ENCODE measurements at regions not wholly inside any gene's neighbourhood (a gene's known extent, or its start where the extent isn't known, plus 50 kb on each side); places are given as distances from the start of the nearest gene placed in this dataset.
"Not testable (repeated sequence)": the region's sequence is repeated elsewhere in the genome, so short reads cannot be mapped to it uniquely, and the experiment has no call there.

DNA sequence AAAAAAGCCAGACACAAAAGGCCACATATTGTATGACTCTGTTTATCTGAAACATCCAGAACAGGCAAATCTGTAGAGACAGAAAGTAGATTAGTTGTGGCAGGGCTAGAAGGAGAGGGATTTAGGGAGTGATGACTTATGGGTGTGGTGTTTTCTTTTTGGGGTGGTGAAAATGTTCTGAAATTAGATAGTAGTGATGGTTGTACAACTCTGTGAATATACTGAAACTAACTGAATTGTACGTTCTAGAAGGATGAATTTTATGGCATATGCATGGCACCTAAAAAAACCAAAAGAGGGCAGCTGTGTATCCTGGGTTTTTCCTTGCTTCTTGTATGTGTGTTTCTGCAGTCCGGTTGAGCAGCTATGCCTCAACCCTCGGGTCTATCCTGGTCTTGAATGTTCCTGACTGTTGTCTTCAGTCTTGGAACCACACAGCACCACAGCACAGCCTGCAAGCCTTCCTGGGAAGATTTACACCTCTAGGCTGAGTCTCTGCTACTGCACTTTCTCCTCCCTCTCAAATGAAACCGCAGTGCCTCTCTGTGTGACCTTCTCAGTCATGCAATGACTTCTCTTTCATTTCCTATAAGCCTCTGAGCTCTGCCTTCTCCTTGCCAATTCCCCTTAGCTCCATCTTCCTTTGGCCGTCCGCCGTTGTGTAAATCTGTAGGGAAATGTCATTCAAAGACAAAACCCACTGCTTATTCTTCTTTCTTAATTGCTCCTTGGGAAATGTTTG, 269.1 kb upstream of the PLGLB1 start:
- H3K36me3 Mint-ChIP-seq; H3K4me3 Mint-ChIP-seq; H3K4me1 Mint-ChIP-seq; DNase-seq (ENCODE audit: low spot score in 2 of 2, unreplicated experiment in 2 of 2); H3K27ac Mint-ChIP-seq; H3K9me3 Mint-ChIP-seq; H3K27me3 Mint-ChIP-seq (ENCODE audit: low read depth): not testable (repeated sequence)

DNA sequence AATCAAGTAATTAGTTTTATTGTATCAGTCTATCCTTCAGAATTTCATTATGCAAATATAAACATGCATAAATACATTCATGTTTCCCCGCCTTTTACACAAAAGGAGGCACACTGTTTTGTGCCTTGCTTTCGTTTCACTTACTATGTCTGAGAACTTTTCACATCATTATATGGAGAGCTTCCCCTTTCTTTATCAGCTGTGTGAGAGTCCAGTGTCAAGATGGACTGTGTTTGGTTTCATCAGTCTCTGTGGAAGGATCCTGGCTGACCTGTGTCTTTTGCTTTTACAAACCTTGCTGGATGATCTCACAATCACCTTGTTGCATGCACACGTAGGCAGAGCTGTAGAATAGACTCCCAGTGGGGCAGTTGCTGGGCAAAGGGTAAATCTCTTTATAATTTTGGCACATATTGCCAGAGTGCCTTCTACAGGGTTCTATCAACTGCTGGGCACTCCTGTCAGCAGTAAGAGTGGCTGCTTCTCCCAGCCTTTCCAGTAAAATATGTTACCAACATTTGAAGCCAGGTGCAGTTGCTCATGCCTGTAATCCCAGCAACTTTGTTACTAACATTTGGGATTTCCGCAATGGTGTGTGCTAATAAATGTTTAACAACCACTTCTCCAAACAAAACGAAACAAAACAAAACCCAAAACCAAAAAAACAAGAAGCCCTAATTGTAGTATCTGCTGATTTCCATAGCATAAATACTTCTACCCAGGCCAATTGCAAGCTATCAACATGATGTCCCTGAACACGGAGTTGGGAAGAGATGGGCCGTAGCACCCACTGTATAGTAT, 270.0 kb upstream of the PLGLB1 start:
- H3K27me3 Mint-ChIP-seq (ENCODE audit: low read depth); H3K4me1 Mint-ChIP-seq; DNase-seq (ENCODE audit: low spot score in 2 of 2, unreplicated experiment in 2 of 2); H3K36me3 Mint-ChIP-seq; H3K9me3 Mint-ChIP-seq; H3K27ac Mint-ChIP-seq; H3K4me3 Mint-ChIP-seq: not testable (repeated sequence)

DNA sequence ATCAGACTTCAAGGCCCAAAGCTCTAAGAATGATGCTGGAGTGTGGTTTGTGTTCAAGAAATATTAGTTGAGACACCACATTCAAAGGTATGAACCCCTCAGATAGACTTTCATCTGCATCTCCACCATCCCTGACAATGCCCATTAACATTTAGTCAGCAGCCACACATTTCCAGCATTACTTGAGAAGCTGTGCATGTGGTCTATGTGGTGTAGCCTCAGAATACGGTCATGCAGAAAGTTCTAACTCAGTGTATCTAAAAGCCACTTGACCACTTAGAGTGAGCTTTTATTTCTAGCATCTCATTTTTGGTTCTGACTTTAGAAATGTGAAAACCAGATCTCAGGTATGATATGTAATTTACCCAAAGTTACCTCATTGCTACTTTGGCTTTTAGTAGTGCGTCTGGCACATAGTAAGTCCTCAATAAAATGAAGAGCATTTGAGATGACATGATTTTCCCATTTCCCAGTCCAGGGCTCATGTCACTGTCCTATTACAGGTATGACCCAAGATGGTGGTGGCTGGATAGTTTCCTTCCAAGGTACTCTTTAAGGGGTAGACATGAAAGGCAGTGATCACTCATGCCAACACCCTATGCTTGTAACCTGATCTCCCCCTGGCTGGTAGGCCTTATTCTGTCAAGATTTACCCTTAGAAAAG, 272.4 kb upstream of the PLGLB1 start:
- not testable (repeated sequence) for H3K4me1 Mint-ChIP-seq; H3K4me3 Mint-ChIP-seq; H3K9me3 Mint-ChIP-seq; H3K27ac Mint-ChIP-seq; H3K27me3 Mint-ChIP-seq (ENCODE audit: low read depth); H3K36me3 Mint-ChIP-seq; DNase-seq (ENCODE audit: low spot score in 2 of 2, unreplicated experiment in 2 of 2)

DNA sequence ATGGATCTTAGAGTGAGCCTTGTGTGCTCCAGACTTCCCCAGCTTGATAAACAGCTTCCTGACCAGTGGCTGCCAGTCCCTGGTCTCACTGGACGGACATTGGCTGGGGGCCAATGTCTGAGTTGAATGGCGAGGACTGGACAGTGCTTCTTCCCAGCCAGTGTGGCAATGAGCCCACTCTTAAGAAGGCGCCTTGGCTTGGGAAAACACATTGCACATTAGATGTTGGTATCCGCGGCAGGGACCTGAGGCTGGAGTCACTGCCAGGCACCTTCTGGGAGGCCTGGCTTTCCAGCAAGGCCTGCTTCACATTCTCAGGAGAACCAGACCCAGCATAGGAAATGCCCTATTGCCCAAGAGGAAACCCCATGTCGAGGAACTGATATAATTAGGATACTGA, 273.5 kb upstream of the PLGLB1 start:
- H3K9me3 Mint-ChIP-seq; DNase-seq (ENCODE audit: low spot score in 2 of 2, unreplicated experiment in 2 of 2); H3K36me3 Mint-ChIP-seq; H3K4me3 Mint-ChIP-seq; H3K27ac Mint-ChIP-seq; H3K4me1 Mint-ChIP-seq; H3K27me3 Mint-ChIP-seq (ENCODE audit: low read depth): not testable (repeated sequence)

DNA sequence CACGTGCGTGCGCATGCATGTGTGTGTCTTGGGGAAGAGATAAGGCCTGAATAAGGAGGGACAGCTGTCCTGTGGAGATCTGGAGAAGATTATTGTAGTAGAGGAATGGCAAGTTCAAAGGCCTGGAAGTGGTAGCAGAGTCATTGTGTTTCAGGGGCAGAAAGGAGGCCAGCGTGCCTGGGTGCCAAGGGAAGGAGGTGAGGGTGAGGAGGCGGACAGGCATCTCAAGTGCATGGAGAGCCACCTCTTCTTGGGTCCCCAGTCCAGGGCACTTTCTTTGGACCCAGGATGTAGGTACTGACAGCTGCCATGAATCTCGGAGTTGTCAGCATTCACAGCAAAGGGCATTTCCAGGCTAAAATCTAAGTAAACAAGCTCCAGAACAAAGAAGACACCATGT, 279.7 kb upstream of the PLGLB1 start:
- H3K27me3 Mint-ChIP-seq (ENCODE audit: low read depth); H3K27ac Mint-ChIP-seq; H3K4me1 Mint-ChIP-seq; DNase-seq (ENCODE audit: low spot score in 2 of 2, unreplicated experiment in 2 of 2); H3K9me3 Mint-ChIP-seq; H3K36me3 Mint-ChIP-seq; H3K4me3 Mint-ChIP-seq: not testable (repeated sequence)

DNA sequence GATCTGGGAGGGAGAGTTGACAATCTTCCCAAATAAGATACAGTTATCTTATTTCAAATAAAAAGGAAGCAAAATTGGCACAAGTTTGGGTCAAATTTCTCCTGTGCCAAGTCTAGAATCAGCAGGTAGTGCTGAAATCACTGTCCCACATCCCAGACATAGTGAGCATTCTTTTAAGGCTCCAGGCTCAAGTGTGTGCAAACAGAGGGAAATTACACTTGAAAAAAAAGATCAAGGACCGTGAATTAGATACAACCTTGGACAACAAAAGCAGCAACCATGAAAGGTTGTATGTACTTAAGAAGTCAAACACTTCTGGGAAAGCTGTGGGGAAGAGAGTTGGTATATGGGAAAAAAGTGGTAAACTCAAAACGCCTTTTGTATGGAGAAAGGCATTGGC, 280.2 kb upstream of the PLGLB1 start:
- not testable (repeated sequence) for DNase-seq (ENCODE audit: low spot score in 2 of 2, unreplicated experiment in 2 of 2); H3K4me3 Mint-ChIP-seq; H3K9me3 Mint-ChIP-seq; H3K27ac Mint-ChIP-seq; H3K36me3 Mint-ChIP-seq; H3K27me3 Mint-ChIP-seq (ENCODE audit: low read depth); H3K4me1 Mint-ChIP-seq

DNA sequence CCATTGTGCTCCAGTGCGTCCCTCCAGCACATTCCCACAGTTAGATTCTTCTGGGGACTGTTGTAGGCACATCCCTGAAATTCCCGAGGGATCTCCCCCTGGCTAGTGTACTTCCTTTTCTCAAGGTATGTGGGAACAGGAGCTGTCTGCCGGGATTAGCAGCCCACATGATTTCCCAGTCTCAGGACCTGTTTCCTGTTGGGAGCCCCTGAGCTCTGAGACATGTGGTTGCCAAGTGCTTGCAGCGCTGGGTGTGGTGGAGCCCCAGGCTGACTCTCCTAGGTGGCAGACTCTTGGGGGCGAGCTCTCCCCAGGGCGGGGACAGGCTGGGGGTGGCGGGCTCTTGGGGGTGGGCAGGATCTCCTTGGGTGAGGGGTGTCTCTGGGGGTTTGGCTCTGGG, 287.0 kb upstream of the PLGLB1 start:
- not testable (repeated sequence) for H3K4me1 Mint-ChIP-seq; H3K27me3 Mint-ChIP-seq (ENCODE audit: low read depth); H3K4me3 Mint-ChIP-seq; H3K27ac Mint-ChIP-seq; DNase-seq (ENCODE audit: low spot score in 2 of 2, unreplicated experiment in 2 of 2); H3K36me3 Mint-ChIP-seq; H3K9me3 Mint-ChIP-seq

DNA sequence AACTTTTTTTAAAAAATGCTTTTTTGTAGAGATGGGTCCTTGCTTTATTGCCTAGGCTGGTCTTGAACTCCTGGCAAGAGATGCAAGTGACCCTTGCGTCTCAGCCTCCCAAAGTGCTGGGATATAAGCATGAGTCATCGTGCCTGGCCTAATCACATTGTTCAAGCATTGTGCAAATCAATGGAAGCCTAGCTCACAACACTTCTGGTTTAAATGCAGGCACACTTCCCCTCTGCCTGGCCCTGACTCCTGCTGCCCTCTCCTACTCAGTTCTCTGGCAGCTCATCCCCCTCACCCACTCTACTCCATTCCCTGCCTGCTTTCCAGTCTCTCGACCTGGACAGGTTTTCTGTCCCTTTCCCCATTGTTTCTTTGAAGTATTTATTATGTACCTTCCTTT, 288.1 kb upstream of the PLGLB1 start:
- H3K9me3 Mint-ChIP-seq; H3K27ac Mint-ChIP-seq; H3K4me1 Mint-ChIP-seq; H3K27me3 Mint-ChIP-seq (ENCODE audit: low read depth); DNase-seq (ENCODE audit: low spot score in 2 of 2, unreplicated experiment in 2 of 2); H3K36me3 Mint-ChIP-seq; H3K4me3 Mint-ChIP-seq: not testable (repeated sequence)

DNA sequence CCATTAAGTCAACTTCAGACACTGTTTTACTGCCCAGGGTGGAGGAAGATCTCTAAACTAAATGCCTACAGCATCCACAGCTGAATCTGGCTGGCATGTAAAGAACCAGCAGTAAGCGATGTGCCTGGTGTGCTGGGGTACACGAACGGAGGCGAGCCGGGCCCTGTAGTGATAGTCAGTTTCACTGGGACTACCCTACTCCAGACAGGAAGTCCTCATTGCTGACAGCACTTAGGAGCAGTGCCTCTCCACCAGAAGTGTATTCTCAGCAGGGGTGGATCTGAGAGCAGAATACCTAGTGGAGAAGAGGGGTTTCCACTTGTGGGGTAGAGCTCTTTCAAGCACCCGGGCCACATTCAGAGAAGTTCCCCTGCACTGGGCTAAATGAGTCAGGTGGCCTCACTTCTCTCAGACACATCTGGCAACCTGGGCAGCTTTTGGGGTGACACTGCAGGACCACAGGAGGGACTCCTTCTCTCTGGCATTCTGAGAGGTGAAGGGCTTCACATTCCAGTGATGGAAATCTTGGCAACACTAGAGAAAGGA, 290.3 kb upstream of the PLGLB1 start:
- H3K4me1 Mint-ChIP-seq, H3K27ac Mint-ChIP-seq, H3K36me3 Mint-ChIP-seq: not testable (repeated sequence)

DNA sequence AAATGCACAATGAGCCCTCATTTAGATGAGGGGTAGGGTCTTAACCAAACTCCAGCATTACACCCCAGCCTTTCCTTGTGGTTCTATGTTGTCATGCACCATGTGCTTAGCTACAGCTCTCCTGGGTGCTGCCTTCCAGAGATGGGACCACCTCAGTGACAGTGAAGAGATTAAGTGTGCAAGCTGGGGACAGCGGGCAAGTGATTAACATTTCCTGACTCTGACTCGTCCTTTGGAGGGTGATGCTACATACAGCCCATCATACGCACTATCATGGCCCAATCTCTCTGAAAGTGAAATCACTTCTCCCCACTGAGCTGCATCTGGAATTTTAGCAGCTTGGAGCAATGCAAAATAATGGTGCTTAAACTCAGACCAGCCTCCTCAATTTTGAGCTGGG, 293.0 kb upstream of the PLGLB1 start:
- H3K27me3 Mint-ChIP-seq (ENCODE audit: low read depth); H3K36me3 Mint-ChIP-seq; H3K4me3 Mint-ChIP-seq; DNase-seq (ENCODE audit: low spot score in 2 of 2, unreplicated experiment in 2 of 2); H3K27ac Mint-ChIP-seq; H3K9me3 Mint-ChIP-seq; H3K4me1 Mint-ChIP-seq: not testable (repeated sequence)

More for the DNA sequence above, 290.3 kb upstream of the PLGLB1 start:
- DNase-seq (ENCODE audit: low spot score in 2 of 2, unreplicated experiment in 2 of 2); H3K27me3 Mint-ChIP-seq (ENCODE audit: low read depth); H3K4me3 Mint-ChIP-seq; H3K9me3 Mint-ChIP-seq: not testable (repeated sequence)

DNA sequence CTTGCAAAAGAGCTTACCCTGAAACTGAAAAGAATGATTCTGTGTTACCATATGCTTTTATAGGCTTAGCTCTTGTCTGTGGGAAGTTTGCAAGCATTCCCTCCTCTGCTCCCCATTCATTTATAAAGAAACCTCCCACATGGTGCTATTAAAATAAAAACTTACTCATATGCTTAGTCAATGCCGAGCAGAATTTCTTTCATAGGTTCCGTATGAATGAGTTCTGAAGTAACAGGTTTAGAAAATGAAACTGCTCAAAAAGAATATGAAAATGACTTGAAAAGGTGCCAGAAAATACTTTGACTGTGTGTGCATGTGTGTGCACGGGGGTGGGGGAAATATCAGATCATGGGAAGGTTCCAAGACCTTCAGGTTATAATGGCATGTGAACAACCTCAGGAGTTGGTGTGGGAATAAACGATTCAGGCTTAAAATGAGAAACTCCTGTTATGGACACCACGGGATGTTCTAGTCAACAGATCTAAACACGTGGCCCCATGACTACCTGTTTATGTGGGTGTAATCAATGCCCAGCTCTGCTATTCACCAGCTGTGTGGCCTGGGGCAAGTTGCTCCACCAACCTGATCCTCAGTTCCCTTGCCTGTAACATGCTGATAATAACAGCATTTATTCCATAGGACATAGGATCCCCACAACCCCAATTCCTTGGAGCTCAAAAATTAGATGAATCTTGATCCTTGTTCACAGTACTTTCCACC, 293.7 kb upstream of the PLGLB1 start:
- H3K4me1 Mint-ChIP-seq; DNase-seq (ENCODE audit: low spot score in 2 of 2, unreplicated experiment in 2 of 2); H3K27ac Mint-ChIP-seq; H3K36me3 Mint-ChIP-seq; H3K27me3 Mint-ChIP-seq (ENCODE audit: low read depth); H3K9me3 Mint-ChIP-seq; H3K4me3 Mint-ChIP-seq: not testable (repeated sequence)

DNA sequence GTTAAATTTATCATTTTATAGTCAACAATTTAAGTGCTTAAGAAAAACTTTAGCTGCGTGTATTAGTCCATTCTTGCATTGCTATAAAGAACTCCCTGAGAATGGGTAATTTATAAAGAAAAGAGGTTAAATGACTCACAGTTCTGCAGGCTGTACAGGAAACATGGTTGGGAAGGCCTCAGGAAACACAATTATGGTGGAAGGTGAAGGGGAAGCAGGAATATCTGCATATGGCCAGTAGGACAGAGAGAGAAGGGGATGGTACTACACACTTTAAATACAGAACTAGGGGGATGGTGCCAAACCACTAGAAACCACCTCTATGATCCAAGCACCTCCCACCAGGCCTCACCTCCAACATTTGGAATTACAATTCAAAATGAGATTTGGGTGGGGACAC, 295.5 kb upstream of the PLGLB1 start:
- H3K4me1 Mint-ChIP-seq; H3K4me3 Mint-ChIP-seq; H3K36me3 Mint-ChIP-seq; H3K9me3 Mint-ChIP-seq; H3K27me3 Mint-ChIP-seq (ENCODE audit: low read depth); H3K27ac Mint-ChIP-seq; DNase-seq (ENCODE audit: low spot score in 2 of 2, unreplicated experiment in 2 of 2): not testable (repeated sequence)

DNA sequence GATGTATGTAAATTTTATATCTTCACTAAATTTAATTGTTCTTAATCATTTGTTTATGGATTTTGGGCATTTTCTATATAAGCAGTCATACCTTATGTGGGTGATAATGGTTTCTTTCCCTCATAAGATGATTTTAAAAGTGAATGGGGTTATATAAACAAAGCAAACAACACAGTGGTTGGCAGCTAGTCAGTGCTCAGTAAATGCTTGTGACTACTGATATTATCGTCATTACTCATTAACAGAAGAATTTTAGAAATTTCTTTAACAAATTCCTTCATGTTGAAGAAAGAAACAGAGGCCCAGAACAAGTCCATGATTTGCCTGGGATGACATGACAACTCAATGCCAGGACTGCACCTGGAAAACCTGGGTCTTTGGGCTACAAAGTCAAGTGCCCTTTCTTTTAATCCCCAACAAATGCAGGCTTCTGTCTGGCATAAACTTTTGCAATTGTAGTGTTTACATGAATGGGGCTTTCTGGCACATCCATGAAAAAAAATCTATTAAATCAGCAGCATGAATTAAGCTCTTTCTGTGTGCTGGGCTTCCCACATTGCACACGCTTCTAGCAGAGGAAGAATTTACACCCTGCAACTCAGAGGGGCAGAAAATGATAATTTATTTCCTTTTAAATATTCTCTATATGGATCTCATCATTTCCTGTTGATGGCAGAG, 297.3 kb upstream of the PLGLB1 start:
- not testable (repeated sequence) for H3K27ac Mint-ChIP-seq; H3K9me3 Mint-ChIP-seq; H3K27me3 Mint-ChIP-seq (ENCODE audit: low read depth); H3K4me1 Mint-ChIP-seq; DNase-seq (ENCODE audit: low spot score in 2 of 2, unreplicated experiment in 2 of 2); H3K4me3 Mint-ChIP-seq; H3K36me3 Mint-ChIP-seq
